GM12878 (cell line): ENCODE measurements at regions not wholly inside any gene's neighbourhood (a gene's known extent, or its start where the extent isn't known, plus 50 kb on each side); places are given as distances from the start of the nearest gene placed in this dataset.

Experiments
- ATAC-seq: fragments of 200-7000 bp; cut with Tn5 transposase; 3 replicates; pipeline ENCODE4 v1.9.1; 2020; ENCODE audit warnings: mild to moderate bottlenecking, moderate library complexity
- BruUV-seq: library from RNA; stranded (reverse); fragments of 400-500 nt; replicated peaks from 2 replicates; lab custom pipeline; 2021; lab: Mats Ljungman, UMichigan
- CTCF ChIA-PET: fragments of 300-600 bp; sonication (Branson Sonifier 250); formaldehyde crosslinking; extraction: SDS; loops from one replicate; lab custom pipeline; 2021; ENCODE audit warnings: inconsistent platforms; lab: Yijun Ruan, JAX
- POLR2A ChIA-PET: fragments of 350-600 bp; formaldehyde crosslinking; extraction: SDS; loops from one replicate; lab custom pipeline; 2021; ENCODE audit warnings: inconsistent platforms; lab: Charles Lee
- RAD21 ChIA-PET: fragments of 300-600 bp; sonication (Branson Sonifier 250); formaldehyde crosslinking; loops from one replicate; lab custom pipeline; 2023; ENCODE audit warnings: antibody characterized with exemption; ENCODE audit not compliant: unreplicated experiment; lab: Charles Lee
- SMC1A ChIA-PET: fragments of 300-600 bp; sonication (Branson Sonifier 250); formaldehyde crosslinking; loops from one replicate; lab custom pipeline; 2023; ENCODE audit not compliant: unreplicated experiment, uncharacterized antibody; lab: Charles Lee
- DNase-seq: peaks from one replicate; pipeline ENCODE4 v3.0.0-alpha.2; 2011; ENCODE audit warnings: low read depth, low spot score
- FAIRE-seq: peaks from 3 replicates; lab custom pipeline; 2011; peaks lifted over from hg19 to GRCh38; lab: Jason Lieb, UNC
- H2AFZ ChIP-seq: 2 replicates; pipeline ENCODE4 v1.6.0; 2011; ENCODE audit warnings: low read depth, low read length, control low read depth; ENCODE audit not compliant: control insufficient read depth
- H3K27ac ChIP-seq: 2 replicates; pipeline ENCODE4 v1.5.1; 2011; ENCODE audit warnings: control low read depth; ENCODE audit not compliant: control insufficient read depth, insufficient read depth
- H3K27me3 ChIP-seq, 2 experiments: replicated peaks in 1 of 2; 2 replicates each; pipeline versions ENCODE4 v1.6.0 to v1.6.1; 2011; ENCODE audit warnings: low read length in 1 of 2; ENCODE audit not compliant: control insufficient read depth in 2 of 2, insufficient read depth in 2 of 2
- H3K36me3 ChIP-seq, 2 experiments: 2 replicates each; pipeline ENCODE4 v1.5.1; 2011; ENCODE audit warnings: low read length in 1 of 2; ENCODE audit not compliant: control insufficient read depth in 2 of 2, insufficient read depth in 2 of 2
- H3K4me1 ChIP-seq: 2 replicates; pipeline ENCODE4 v1.6.1; 2011; ENCODE audit warnings: mild to moderate bottlenecking, low read length, moderate library complexity, mixed read lengths; ENCODE audit not compliant: control insufficient read depth, insufficient read depth
- H3K4me2 ChIP-seq: 2 replicates; pipeline ENCODE4 v1.6.0; 2011; ENCODE audit warnings: control low read depth; ENCODE audit not compliant: control insufficient read depth, insufficient read depth
- H3K4me3 ChIP-seq: fragments of 200-600 bp; sonication (generic); 2 replicates; pipeline ENCODE4 v1.5.1; 2016
- H3K79me2 ChIP-seq: 2 replicates; pipeline ENCODE4 v1.6.0; 2011; ENCODE audit warnings: low read length; ENCODE audit not compliant: control insufficient read depth, insufficient read depth
- H3K9ac ChIP-seq: 2 replicates; pipeline ENCODE4 v1.8.0; 2011; ENCODE audit warnings: low read length, control low read depth, mixed read lengths; ENCODE audit not compliant: control insufficient read depth, insufficient read depth
- H3K9me3 ChIP-seq: replicated peaks from 3 replicates; pipeline ENCODE4 v1.5.1; 2011; ENCODE audit warnings: mild to moderate bottlenecking, low read length; ENCODE audit not compliant: control insufficient read depth, insufficient read depth
- H4K20me1 ChIP-seq: 2 replicates; pipeline ENCODE4 v1.6.0; 2011; ENCODE audit not compliant: control insufficient read depth, insufficient read depth
- IRF5 ChIP-seq: fragments of 450-650 bp; IDR thresholded peaks from 2 replicates; pipeline ENCODE4 v1.6.1; 2017; ENCODE audit warnings: borderline replicate concordance
- LARP7 ChIP-seq: fragments of 450-650 bp; IDR thresholded peaks from 2 replicates; pipeline ENCODE4 v1.6.1; 2017; ENCODE audit warnings: mild to moderate bottlenecking
- POU2F2 ChIP-seq: IDR thresholded peaks from 3 replicates; pipeline ENCODE4 v1.6.1; 2011; ENCODE audit warnings: low read depth, mild to moderate bottlenecking, low read length, borderline replicate concordance
- WGBS: methylation state at CpG from one replicate; pipeline ENCODE4 v1.1.6; 2016; ENCODE audit warnings: low lambda C conversion rate; ENCODE audit not compliant: insufficient replicate concordance, insufficient coverage; ENCODE audit errors: missing lambda C conversion rate; 5-methylcytosine and 5-hydroxymethylcytosine counted together
- in situ Hi-C: fragments of 300-500 bp; cut with MboI; formaldehyde crosslinking; loops from 9 replicates; pipeline ENCODE4 v1.14.3; 2018; ENCODE audit warnings: mixed read lengths
- intact Hi-C: fragments of 100-400 bp; cut with micrococcal nuclease; formaldehyde crosslinking; loops from one replicate; pipeline ENCODE4 v1.14.2; 2022; ENCODE audit not compliant: unreplicated experiment

- no peak for TF ChIP-seq POU2F2
Measured at GRCh38 chr6:167235421-167236238, 55.5 kb upstream of the UNC93A start (continued).

- in situ Hi-C loops (no loop called here), intact Hi-C loops (no loop called here)
- 53% methylated on average over 16 of the region's 16 CpGs for WGBS
- Histone ChIP-seq H3K4me2 (no peak overlapping the region), H3K9ac (no peak overlapping the region), H3K36me3 (no peaks in the 10 kb centered on the region), H3K27ac (no peak overlapping the region), H3K4me3 (no peak overlapping the region)
- DNase-seq = no peak
- SMC1A ChIA-PET = no interaction called here
- TF ChIP-seq LARP7 = no peak
- no peak for TF ChIP-seq IRF5
- TF ChIP-seq, all 136 proteins: peak for 0
- no TSS peak for BruUV-seq
- ChIA-PET POLR2A (no interaction called here), RAD21 (no interaction called here), CTCF (no interaction called here)
- Histone ChIP-seq H3K9me3 (no peaks in the 10 kb centered on the region), H3K4me1 (no peaks in the 10 kb centered on the region), H4K20me1 (no peaks in the 10 kb centered on the region), H3K27me3 (peaks cover 3% of the 10 kb centered on the region in 2 experiments), H2AFZ (no peak overlapping the region), H3K79me2 (no peaks in the 10 kb centered on the region)
- ATAC-seq (no peak), FAIRE-seq (no peak)
Measured at GRCh38 chr6:167236239-167236571, 54.9 kb upstream of the UNC93A start.
